NCI-H510A treated with DMSO at 0.1 percent for 48 hours (cell line): ENCODE measurements at regions not wholly inside any gene's neighbourhood (a gene's known extent, or its start where the extent isn't known, plus 50 kb on each side); places are given as distances from the start of the nearest gene placed in this dataset.

ENCODE experiments used
- DNase-seq: peaks from one replicate; lab custom pipeline; 2025; lab: John Stamatoyannopoulos, UW

- DNase-seq = no peak
Observed at GRCh38 chr5:4079831-4080230, 484.2 kb downstream of the IRX1 start.

GRCh38 chr5:4080370-4080769, 484.7 kb downstream of the IRX1 start:
- no peak for DNase-seq

GRCh38 chr5:4081059-4081458, 485.4 kb downstream of the IRX1 start:
- DNase-seq = no peak

GRCh38 chr5:4081466-4081865, 485.8 kb downstream of the IRX1 start:
- no peak for DNase-seq

- no peak for DNase-seq
Observed at GRCh38 chr5:4082966-4083564, 487.4 kb downstream of the IRX1 start.

GRCh38 chr5:4083591-4084337, 488.1 kb downstream of the IRX1 start:
- DNase-seq = no peak

GRCh38 chr5:4086081-4086480, 490.4 kb downstream of the IRX1 start:
- no peak for DNase-seq

GRCh38 chr5:4087110-4087509, 491.5 kb downstream of the IRX1 start:
- no peak for DNase-seq

- no peak for DNase-seq
Observed at GRCh38 chr5:4089087-4089486, 493.5 kb downstream of the IRX1 start.

GRCh38 chr5:4093236-4093635, 497.6 kb downstream of the IRX1 start:
- DNase-seq = no peak

- DNase-seq = no peak
Observed at GRCh38 chr5:4093970-4094369, 498.3 kb downstream of the IRX1 start.

- DNase-seq = no peak
Observed at GRCh38 chr5:4095918-4096630, 500.4 kb downstream of the IRX1 start.

- DNase-seq = no peak
Observed at GRCh38 chr5:4097199-4097598, 501.6 kb downstream of the IRX1 start.

- DNase-seq = no peak
Observed at GRCh38 chr5:4098226-4098625, 502.6 kb downstream of the IRX1 start.

- DNase-seq = no peak
Observed at GRCh38 chr5:4099386-4099785, 503.8 kb downstream of the IRX1 start.

- DNase-seq = no peak
Observed at GRCh38 chr5:4100739-4101138, 505.1 kb downstream of the IRX1 start.

GRCh38 chr5:4101189-4101588, 505.6 kb downstream of the IRX1 start:
- no peak for DNase-seq

- DNase-seq = no peak
Observed at GRCh38 chr5:4104831-4105597, 509.4 kb downstream of the IRX1 start.

- no peak for DNase-seq
Observed at GRCh38 chr5:4108690-4109089, 513.1 kb downstream of the IRX1 start.

GRCh38 chr5:4113426-4113825, 517.8 kb downstream of the IRX1 start:
- DNase-seq = no peak

- no peak for DNase-seq
Observed at GRCh38 chr5:4113905-4114304, 518.3 kb downstream of the IRX1 start.

GRCh38 chr5:4114452-4114851, 518.8 kb downstream of the IRX1 start:
- DNase-seq = no peak

GRCh38 chr5:4116834-4117233, 521.2 kb downstream of the IRX1 start:
- DNase-seq = no peak
